T-helper 2 cell treated with Interferon-gamma antibody and Interleukin-4, amounts not matched to agents 5 μg/mL and 100 μg/mL, for 36 hours (primary cell): ENCODE measurements at regions not wholly inside any gene's neighbourhood (a gene's known extent, or its start where the extent isn't known, plus 50 kb on each side); places are given as distances from the start of the nearest gene placed in this dataset.

Source experiments
- DNase-seq: peaks from one replicate; pipeline ENCODE4 v3.0.0; 2021; ENCODE audit warnings: low spot score
- H3K27ac Mint-ChIP-seq: one replicate; pipeline ENCODE4 v1.8.0; 2021; ENCODE audit warnings: mild to moderate bottlenecking, mixed read lengths
- H3K27me3 Mint-ChIP-seq: one replicate; pipeline ENCODE4 v1.8.0; 2021; ENCODE audit warnings: low read depth, mixed read lengths
- H3K36me3 Mint-ChIP-seq: one replicate; pipeline ENCODE4 v1.8.0; 2021; ENCODE audit warnings: low read depth, mixed read lengths
- H3K4me1 Mint-ChIP-seq: one replicate; pipeline ENCODE4 v1.8.0; 2021; ENCODE audit warnings: low read depth, mixed read lengths
- H3K4me3 Mint-ChIP-seq: one replicate; pipeline ENCODE4 v1.8.0; 2022; ENCODE audit warnings: mild to moderate bottlenecking, moderate library complexity, mixed read lengths
- H3K9me3 Mint-ChIP-seq: one replicate; pipeline ENCODE4 v1.8.0; 2021; ENCODE audit warnings: mixed read lengths

- no peak for DNase-seq
- Mint-ChIP-seq H3K27ac (no peak overlapping the region), H3K9me3 (peaks cover 10% of the 10 kb centered on the region), H3K27me3 (no peaks in the 10 kb centered on the region), H3K36me3 (no peaks in the 10 kb centered on the region), H3K4me3 (no peak overlapping the region), H3K4me1 (no peaks in the 10 kb centered on the region)
These were observed 2099.8 kb downstream of the MRPL39 start for GRCh38 chr21:23507501-23507900.

- no peaks in the 10 kb centered on the region for H3K36me3 Mint-ChIP-seq
- no peak overlapping the region for H3K4me3 Mint-ChIP-seq
- no peak for DNase-seq
- H3K4me1 Mint-ChIP-seq = no peaks in the 10 kb centered on the region
- H3K27ac Mint-ChIP-seq = no peak overlapping the region
- H3K9me3 Mint-ChIP-seq = peaks cover 4% of the 10 kb centered on the region
- no peaks in the 10 kb centered on the region for H3K27me3 Mint-ChIP-seq
These were observed 2110.6 kb downstream of the MRPL39 start for GRCh38 chr21:23496729-23497128.

DNA sequence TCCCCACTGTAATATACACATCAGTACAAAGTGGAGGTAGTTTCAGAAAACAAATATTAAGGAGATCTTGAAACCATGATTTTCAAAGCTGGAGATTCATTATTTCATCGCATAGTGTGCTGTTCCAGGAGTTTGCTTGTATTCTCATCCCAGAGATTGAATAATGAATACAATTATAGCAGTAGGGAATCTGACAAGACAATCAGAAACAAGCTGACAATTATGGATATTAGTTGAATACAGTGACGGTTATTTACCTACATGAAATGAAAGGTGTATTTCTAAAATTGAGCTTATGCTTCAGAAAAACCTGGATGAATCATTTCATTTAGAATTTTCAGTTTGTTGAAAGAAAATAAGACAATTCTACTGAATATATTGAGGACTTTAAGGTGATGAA lies 2119.0 kb downstream of the MRPL39 start:
- no peak overlapping the region for H3K27ac Mint-ChIP-seq
- H3K9me3 Mint-ChIP-seq = no peaks in the 10 kb centered on the region
- H3K4me1 Mint-ChIP-seq = no peaks in the 10 kb centered on the region
- H3K36me3 Mint-ChIP-seq = no peaks in the 10 kb centered on the region
- DNase-seq = no peak
- no peaks in the 10 kb centered on the region for H3K27me3 Mint-ChIP-seq
- no peak overlapping the region for H3K4me3 Mint-ChIP-seq

GRCh38 chr21:23480591-23481270 lies 2126.6 kb downstream of the MRPL39 start:
- Mint-ChIP-seq H3K36me3 (no peaks in the 10 kb centered on the region), H3K4me3 (no peak overlapping the region), H3K27me3 (no peaks in the 10 kb centered on the region), H3K9me3 (no peaks in the 10 kb centered on the region), H3K4me1 (no peaks in the 10 kb centered on the region), H3K27ac (no peak overlapping the region)
- DNase-seq = no peak

GRCh38 chr21:23478381-23478780 lies 2128.9 kb downstream of the MRPL39 start:
- Mint-ChIP-seq H3K36me3 (no peaks in the 10 kb centered on the region), H3K27me3 (no peaks in the 10 kb centered on the region), H3K27ac (no peak overlapping the region), H3K4me3 (no peak overlapping the region), H3K4me1 (no peaks in the 10 kb centered on the region), H3K9me3 (no peaks in the 10 kb centered on the region)
- no peak for DNase-seq

- Mint-ChIP-seq H3K27me3 (no peaks in the 10 kb centered on the region), H3K9me3 (no peaks in the 10 kb centered on the region), H3K27ac (no peak overlapping the region), H3K36me3 (no peaks in the 10 kb centered on the region), H3K4me3 (no peak overlapping the region), H3K4me1 (no peaks in the 10 kb centered on the region)
- DNase-seq = no peak
These were observed 2131.7 kb downstream of the MRPL39 start for GRCh38 chr21:23475281-23476219.

DNA sequence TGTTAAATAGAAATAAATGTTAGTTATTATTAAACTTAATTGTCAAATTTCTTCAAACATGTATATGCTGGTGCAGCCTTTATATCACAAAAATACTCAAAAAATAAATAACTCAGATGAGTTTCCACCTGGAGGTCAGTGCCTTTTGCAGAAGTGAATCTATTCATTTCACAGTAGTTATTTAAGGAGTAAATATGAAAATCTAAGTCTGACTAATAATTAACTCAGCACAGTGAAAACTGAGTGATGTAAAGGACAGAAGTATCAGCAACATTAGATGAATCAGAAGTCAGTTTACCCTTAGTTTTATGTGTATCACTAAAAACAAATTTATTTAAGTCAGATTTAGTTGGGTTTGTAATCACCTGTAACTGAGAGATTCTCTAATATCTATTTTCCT lies 2135.4 kb downstream of the MRPL39 start:
- H3K27ac Mint-ChIP-seq = no peak overlapping the region
- no peak for DNase-seq
- no peak overlapping the region for H3K4me3 Mint-ChIP-seq
- H3K4me1 Mint-ChIP-seq = no peaks in the 10 kb centered on the region
- no peaks in the 10 kb centered on the region for H3K9me3 Mint-ChIP-seq
- H3K27me3 Mint-ChIP-seq = no peaks in the 10 kb centered on the region
- no peaks in the 10 kb centered on the region for H3K36me3 Mint-ChIP-seq

- Mint-ChIP-seq H3K27me3 (no peaks in the 10 kb centered on the region), H3K36me3 (no peaks in the 10 kb centered on the region), H3K4me1 (no peaks in the 10 kb centered on the region), H3K4me3 (no peak overlapping the region), H3K9me3 (peaks cover 4% of the 10 kb centered on the region), H3K27ac (no peak overlapping the region)
- DNase-seq = no peak
These were observed 2143.9 kb downstream of the MRPL39 start for GRCh38 chr21:23463365-23463764.

GRCh38 chr21:23455676-23456075 lies 2151.6 kb downstream of the MRPL39 start:
- Mint-ChIP-seq H3K4me1 (no peaks in the 10 kb centered on the region), H3K27ac (no peak overlapping the region), H3K9me3 (no peaks in the 10 kb centered on the region), H3K4me3 (no peak overlapping the region), H3K27me3 (no peaks in the 10 kb centered on the region), H3K36me3 (no peaks in the 10 kb centered on the region)
- no peak for DNase-seq

- no peaks in the 10 kb centered on the region for H3K4me1 Mint-ChIP-seq
- H3K4me3 Mint-ChIP-seq = no peak overlapping the region
- H3K36me3 Mint-ChIP-seq = no peaks in the 10 kb centered on the region
- H3K27me3 Mint-ChIP-seq = no peaks in the 10 kb centered on the region
- no peaks in the 10 kb centered on the region for H3K9me3 Mint-ChIP-seq
- no peak for DNase-seq
- no peak overlapping the region for H3K27ac Mint-ChIP-seq
These were observed 2154.7 kb downstream of the MRPL39 start for GRCh38 chr21:23452384-23453083.

DNA sequence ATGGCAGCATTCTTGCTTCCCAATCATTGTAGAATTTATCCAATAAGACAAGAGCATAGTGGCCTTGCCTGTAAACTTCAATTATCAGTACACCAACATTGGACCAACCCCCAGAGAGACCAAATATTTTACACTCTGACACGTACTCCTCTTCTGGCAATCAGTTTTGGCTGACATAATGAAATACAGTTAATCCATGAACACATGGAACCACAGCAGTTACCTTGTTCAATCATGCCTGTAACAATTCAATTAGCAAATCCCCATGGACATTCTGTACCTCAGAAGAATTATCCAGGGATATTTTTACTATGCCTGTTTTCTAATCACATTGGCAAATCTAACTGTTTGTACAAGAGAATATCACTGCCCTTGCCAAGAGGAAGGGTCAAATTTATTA lies 2162.0 kb downstream of the MRPL39 start:
- no peaks in the 10 kb centered on the region for H3K36me3 Mint-ChIP-seq
- no peaks in the 10 kb centered on the region for H3K27me3 Mint-ChIP-seq
- DNase-seq = no peak
- no peak overlapping the region for H3K27ac Mint-ChIP-seq
- no peak overlapping the region for H3K4me3 Mint-ChIP-seq
- no peaks in the 10 kb centered on the region for H3K4me1 Mint-ChIP-seq
- no peaks in the 10 kb centered on the region for H3K9me3 Mint-ChIP-seq

DNA sequence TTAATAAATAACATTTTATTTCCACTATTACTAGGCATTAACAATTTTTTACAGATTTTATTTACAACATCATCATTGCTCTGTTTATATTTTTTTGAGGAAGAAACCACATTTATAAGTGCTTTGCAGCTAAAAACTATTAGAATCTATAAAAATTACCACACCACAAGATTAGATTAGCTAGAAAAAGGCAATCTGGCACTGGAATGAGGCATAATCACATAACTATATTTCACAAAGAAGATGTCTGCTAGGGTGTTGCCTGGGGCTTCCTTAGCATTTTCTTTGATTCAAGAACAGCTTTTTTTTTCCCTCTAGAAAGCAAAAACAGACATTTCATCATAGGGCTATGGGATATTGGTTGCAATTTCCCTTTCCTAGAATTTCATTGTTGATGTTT lies 2169.2 kb downstream of the MRPL39 start:
- H3K4me1 Mint-ChIP-seq = no peaks in the 10 kb centered on the region
- no peaks in the 10 kb centered on the region for H3K27me3 Mint-ChIP-seq
- H3K27ac Mint-ChIP-seq = no peak overlapping the region
- peaks cover 7% of the 10 kb centered on the region for H3K9me3 Mint-ChIP-seq
- H3K36me3 Mint-ChIP-seq = no peaks in the 10 kb centered on the region
- H3K4me3 Mint-ChIP-seq = no peak overlapping the region
- no peak for DNase-seq

DNA sequence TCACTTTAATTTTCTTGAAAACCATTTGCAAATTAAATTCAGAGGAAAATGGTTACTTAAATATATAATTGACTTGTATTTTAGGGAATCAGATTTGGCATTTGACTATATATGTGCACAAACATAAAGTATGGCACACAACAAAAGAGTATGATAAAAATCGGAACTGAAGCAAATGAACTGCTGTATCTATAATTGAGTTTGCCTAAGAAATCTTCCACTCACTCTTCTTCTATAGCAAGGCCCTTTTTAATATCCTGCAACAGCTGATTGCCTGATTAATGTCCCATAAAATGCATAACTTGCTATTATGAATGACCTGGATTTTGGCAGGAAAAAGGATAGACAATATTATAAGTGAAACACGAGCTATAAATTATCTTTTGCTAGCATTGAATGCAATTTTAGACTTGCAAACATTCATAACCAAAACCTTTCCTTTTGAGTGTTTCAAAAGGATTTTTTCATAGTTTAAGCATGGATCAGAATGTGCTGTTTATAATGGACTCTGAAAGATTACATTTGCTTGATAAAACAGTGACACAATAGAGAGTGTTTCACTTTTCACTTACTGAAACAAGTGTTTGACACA lies 2204.3 kb downstream of the MRPL39 start:
- Mint-ChIP-seq H3K27me3 (no peaks in the 10 kb centered on the region), H3K4me3 (no peak overlapping the region), H3K9me3 (no peaks in the 10 kb centered on the region), H3K36me3 (no peaks in the 10 kb centered on the region), H3K27ac (no peak overlapping the region), H3K4me1 (no peaks in the 10 kb centered on the region)
- DNase-seq = no peak

DNA sequence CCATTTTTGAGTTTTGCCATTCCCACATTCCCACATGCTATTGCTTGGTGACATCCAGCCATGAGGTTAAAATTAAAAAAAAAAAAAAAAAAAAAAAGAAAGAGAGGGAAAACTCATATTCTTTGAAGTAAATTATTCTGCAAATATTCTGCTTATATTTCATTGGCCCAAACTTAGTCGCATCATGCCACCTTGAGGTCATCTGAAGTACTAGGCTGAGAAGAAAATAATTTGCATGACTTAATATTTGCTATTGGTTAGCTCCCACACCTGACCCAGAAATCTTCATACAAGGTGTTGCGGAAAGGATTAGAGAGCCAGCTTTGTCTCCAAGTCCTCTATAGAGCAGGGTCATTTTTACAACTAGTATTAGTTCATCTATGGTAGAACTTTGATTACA lies 2206.0 kb downstream of the MRPL39 start:
- Mint-ChIP-seq H3K27me3 (no peaks in the 10 kb centered on the region), H3K9me3 (no peaks in the 10 kb centered on the region), H3K4me1 (no peaks in the 10 kb centered on the region), H3K27ac (no peak overlapping the region), H3K36me3 (no peaks in the 10 kb centered on the region), H3K4me3 (no peak overlapping the region)
- DNase-seq = no peak
